Right kidney (tissue), 1 donor: ENCODE measurements at regions not wholly inside any gene's neighbourhood (a gene's known extent, or its start where the extent isn't known, plus 50 kb on each side); places are given as distances from the start of the nearest gene placed in this dataset.

Experiments
- DNase-seq: peaks from one replicate; pipeline ENCODE4 v3.0.0-alpha.2; 2016

DNA sequence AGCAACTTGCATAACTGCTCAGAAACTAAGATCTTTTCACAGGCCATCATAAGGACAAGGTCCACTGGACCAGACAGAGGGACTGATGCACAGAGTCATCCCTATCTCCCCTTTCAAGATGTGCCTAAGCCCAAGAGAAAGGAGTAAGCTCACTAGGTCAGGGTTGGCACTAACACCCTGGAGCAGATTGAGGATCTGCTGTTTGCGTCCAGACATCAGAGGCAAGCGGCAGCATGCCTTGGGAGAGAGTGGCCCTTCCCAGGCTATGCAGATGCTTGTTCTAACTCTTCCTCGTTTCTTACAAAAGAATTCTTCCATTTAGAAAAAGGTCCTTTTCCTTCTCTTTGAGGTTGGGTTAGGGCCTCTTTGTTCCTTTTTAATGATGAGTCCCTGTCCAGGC lies 187.2 kb downstream of the KCNA5 start:
- no peak for DNase-seq

DNA sequence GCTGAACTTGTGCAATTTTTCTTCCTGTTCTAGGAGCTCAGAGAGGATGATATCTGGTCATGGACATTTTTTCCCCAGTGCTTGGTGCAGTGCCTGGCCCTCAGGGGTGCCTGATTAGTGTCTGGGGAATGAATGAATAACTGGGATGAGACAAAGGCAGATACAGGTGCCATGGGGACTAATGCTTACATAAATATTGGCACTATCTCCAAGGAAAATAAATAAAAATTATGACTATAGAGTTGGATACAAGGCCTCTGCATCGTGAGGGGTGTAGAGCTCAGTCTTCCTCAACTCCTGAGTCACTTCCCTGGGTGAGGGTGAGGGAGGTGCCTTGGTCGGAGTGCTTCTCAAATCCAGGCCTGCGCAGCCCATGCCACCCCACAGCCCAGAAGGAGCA lies 188.6 kb downstream of the KCNA5 start:
- no peak for DNase-seq

DNA sequence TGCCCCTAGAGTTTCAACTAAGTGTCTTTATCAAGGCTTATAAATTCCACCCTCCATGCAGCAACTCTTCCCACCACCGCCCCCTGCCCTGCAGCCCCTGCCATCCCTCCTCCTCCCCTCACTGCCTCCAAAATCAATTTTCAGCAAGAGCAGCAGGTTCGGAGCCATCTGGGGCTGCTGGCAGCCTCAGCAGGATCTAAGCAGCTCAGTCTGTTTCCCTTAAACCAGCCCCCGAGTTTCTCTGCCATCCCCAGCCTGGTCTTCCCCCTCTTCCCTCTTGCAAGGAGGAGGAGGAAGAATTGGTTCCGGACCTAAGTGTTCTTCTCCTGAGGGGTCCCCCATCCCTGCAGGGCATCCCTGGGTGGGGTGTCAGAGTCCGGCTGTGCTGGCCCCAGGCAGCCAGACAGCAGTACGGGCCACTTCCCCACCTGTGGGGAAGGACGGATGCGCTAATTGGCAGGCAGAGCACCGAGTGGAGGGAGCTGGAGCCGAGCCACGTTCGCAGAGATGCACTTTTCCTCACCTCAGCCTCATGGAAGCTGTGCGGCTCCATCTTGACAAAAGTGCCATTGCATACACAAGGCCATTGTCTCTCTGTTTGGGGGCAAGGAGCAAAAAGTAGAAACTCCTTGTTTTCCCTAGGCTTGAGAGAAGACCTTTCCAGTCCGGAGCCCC lies 189.3 kb downstream of the KCNA5 start:
- DNase-seq = no peak

DNA sequence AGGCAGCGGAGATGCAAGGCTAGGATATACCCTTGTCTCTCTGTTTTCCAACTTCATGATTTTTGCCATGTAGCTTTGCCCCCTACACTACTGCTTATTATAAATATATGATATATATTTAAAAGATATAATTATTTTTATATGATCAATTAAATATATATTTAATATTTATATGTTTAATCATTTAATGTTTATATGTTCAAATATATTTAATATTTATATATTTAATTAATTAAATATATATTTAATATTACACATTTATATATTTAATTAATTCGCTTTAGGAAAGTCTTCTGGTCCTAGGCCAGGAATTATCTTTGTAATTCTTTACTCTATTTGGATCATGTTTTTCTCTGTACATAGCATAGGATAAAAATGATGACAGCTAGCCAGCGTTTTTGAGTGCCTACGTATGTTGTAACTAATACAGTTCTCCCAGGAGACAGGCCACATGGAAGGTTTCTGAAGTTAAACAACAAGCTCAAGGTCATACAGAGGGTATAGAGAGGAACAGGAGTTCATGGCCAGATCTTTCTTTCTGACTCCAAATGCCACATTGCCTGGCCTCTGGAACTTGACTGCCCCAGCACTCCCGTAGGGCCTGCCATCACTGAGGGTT lies 192.5 kb downstream of the KCNA5 start:
- no peak for DNase-seq

DNA sequence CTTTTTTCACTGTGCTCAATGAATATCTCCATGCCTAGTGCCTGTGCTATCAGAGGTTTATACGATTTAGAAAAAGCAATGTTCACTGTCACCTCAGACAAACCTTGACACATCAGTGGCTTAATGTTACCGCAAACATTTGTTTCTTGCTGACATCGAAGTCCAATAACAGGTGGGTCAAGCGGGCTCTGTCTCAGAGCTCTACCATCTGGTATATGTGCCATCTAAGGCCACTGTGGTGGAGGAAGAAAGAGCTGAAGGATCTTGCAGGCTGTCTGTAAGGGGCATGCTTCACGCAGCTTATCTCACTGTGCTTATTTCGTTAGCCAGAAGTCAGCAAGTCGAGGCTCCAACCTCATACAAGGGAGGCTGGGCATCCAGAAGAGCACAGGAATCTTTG lies 189.5 kb upstream of the NTF3 start:
- DNase-seq = no peak

DNA sequence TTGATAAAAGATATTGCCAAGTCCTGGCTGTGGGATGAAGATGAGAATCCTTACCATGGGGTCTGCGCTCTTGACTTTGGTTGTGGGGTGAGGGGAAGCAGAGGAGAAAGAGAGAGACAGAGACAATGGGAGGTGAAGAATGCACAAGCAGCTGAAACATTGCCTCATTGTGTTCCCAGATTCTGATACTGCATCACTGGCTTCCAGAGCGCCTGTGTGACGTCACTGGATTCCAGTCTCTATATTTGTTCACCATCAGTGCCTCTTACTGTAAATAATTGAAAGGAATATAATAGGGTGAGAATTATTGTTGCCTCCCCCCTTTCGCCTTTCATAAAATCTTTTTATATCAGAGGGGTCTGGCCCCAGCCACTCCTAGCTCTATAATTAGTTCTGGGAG lies 188.9 kb upstream of the NTF3 start:
- DNase-seq = no peak

DNA sequence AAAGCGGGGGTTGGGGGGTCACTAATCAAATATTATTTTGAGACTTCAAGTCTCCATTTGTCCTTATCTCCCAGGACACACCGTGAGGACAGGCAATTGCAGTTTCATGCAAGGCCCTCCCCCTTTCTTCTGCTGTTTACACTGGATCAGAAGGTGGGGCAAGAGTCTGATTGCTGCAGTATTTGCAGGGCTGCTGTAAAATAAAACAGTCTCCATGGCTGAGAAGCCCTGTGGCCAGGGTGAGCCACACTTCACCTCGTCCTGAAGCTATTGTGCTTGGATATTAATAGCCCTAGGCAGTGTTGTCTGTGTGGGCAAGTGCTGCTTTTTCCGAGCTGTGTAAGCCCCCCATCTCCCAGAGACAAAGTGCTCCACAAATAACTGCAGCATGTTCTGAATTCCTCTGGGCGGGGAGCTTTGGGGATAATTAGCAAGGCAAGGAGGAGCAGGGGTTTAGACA lies 187.4 kb upstream of the NTF3 start:
- no peak for DNase-seq

DNA sequence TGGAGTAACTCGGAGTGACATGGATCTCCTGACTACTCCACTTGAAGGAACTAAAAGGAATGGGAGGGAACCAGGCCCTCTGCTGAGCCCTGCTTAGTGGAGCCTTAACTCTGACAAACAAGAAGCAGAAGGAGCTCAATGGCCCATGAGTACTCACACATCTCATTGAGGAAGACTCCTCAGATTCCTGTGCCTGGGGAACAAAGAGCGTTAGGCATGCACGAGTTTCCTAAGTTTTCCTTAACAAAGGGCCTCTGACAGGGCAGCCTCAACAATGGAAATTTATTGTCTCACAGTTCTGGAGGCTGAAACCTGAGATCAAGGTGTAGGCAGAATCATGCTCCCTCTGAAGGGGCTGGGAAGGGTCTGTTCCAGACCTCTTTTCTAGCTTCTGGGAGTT lies 185.7 kb upstream of the NTF3 start:
- no peak for DNase-seq

DNA sequence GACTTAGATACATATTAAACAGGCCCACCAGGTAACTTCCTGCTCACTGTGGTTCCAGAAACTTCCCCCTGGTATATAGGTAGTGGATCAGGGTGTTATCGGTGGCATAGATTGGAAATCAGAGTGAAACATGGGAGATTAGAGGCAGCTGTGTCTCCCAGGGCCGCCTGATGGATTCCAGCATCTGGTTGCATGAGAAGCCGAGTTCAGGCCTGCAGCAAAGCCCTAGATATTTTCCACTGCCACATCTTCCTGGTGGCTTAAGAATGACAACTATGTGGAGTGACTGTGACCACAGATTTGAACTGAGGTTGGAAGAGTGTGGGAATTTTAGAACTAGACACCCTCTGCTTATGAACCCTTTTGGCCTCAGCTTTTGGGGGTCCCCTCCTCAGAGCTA lies 184.8 kb upstream of the NTF3 start:
- no peak for DNase-seq

DNA sequence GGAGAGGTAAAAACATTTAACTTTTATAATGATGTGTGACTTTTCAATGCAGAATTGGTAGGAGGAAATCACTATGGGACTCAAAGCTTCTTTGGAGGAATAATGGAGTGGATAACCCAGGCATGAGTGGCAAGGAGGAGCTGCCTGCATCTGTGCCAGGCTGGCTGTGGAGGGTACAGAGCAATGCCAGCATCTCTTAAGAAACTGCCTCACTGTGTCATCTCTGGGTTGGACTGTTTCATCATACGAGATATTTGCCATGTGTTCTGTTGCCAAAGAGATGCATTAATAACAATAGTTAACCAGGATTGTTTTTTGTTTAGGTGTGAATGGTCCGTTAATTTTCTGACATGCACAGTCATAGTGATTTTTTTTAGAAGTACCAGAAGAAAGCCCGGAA lies 183.7 kb upstream of the NTF3 start:
- DNase-seq = no peak

DNA sequence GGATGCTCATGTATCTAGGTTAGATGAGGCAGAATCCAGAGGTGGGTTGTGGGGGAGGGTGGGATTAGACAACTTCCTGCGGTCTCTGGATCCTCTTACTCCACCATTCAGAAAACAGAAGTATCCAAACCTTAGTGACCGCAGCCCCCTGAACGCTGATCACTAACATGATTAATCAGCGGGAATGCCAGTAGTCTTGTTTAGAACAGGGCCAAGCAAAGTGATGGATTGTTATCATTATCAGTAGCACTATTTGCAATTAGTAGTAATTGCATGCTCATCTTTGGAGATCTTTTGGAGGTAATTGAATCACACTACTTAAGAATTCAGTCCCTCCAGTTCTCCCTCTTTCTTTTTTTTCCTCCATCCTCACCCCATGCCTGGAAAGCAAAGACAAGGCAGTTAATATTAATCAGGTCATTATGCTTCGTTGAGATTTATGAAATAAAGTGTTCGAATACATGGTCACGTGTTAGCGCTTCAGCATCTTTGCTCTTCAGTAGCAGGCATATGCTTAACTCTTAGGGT lies 182.8 kb upstream of the NTF3 start:
- DNase-seq = no peak

DNA sequence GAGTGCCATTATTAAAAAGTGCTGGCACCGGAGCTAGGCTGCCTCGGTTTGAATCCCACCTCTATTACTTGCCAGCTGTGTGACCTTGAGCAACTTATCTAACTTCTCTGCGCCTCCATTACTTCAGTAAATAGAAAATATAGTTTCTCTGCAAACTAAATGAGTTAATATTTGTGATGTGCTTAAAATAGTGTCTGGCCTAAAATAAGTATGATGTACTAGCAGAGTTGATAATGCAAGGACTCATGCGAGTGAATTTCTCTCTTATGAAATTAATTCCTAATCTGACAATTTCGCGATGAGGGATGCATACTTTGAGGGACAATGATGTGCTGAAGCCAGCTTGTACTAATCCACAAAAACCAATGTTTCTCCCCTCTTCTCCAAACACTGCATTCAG lies 180.8 kb upstream of the NTF3 start:
- DNase-seq = no peak

DNA sequence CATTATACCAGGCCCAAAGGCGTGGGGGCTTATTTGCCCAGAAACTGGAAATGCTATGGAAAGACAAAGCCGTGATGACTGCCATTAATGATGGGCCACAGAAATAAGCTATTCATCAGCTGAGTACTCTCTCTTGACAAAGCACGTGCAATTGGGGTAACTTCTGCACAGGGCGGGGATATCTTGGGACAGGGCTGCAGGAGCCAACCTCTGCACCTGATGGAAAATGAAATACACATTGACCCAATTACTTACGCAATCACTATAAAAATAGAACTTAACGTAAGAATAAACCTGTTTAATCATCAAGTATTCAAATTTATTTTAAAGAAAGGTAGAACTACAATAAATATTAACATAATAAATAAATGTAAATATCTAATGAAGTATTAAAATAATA lies 180.1 kb upstream of the NTF3 start:
- DNase-seq = no peak

DNA sequence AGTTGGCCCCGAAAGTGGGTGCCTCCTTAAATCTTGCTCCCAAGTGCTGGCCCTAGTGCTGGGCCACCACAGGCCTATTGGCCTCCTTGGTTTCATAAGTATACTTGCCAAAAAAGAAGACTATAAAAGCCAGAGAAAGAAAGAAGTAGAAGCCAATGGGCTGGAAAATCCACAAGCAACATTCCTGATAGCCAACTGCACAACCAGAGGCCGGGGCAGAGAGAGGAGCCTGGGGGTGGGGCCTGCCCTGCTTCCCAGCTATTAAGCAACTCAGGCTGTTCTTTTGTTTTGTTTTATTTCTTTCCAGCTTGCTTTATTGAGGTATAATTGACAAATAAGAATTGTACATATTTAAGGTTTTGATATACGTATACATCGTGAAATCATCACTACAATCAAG lies 177.2 kb upstream of the NTF3 start:
- DNase-seq = no peak

DNA sequence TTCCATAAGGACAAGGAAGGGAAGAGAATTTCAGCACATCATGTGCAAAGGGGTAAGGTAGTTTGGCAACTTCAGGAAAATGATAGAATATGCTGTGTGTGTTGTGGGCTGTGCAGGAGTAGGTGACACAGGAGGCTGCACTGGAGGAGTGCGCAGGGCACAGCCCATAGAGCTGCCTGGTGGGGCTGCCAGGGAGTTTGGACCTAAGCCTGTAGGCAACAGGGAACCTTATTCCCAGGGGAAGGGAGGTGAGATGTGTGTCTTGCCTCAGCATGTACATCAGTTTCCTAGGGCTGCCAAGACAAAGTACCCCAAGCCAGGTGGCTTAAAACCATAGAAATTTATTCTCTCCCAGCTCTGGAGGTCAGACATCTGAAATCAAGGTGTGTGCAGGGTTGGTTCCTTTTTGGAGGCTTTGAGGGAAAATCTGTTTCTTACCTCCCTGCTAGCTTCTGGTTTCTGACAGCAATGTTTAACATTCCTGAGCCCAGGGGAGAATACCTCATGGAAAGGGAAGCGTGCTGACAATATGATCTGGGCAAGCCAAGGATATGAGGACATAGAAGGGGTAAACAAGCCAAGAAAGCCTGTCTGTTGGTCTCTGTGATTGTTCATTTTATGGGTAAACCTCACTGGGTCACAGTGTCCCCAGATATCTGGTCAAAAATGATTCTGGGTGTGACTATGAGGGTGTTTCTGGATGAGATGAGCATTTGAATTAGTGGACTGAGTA lies 174.0 kb upstream of the NTF3 start:
- no peak for DNase-seq

DNA sequence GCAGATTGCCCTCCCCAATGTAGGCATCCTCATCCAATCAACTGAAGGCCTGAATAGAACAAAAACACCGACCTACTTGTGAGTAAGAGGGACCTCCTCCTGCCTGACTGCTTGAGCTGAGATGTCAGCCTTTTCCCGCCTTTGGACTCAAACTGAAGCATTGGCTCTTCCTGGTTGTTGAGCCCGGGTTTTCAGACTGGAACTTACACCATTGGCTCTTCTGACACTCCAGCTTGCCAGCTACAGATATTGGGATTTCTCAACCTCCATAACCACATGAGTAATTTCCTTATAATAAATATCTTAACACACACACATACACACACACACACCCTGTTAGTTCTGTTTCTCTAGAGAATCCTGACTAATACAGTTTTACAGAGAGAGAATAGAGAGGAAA lies 173.4 kb upstream of the NTF3 start:
- no peak for DNase-seq

DNA sequence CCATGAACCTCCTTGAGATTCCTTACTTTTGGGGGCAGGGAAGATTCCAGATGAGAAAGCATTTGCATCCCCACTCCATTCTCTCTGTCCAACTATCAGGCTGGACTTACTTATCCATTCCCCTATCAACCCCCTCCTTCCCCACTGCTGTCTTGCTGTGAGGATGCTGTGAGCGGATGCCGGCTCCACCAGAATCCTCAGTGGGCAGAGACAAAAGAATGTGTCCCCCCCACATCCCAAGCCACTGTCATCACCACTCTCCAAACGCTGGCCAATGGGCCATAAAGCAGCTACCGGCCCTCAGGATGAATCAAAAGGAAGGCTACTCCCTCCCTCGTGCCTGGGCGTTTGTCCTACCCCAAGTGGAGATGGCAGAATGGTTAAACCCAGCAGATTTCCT lies 173.0 kb upstream of the NTF3 start:
- no peak for DNase-seq

DNA sequence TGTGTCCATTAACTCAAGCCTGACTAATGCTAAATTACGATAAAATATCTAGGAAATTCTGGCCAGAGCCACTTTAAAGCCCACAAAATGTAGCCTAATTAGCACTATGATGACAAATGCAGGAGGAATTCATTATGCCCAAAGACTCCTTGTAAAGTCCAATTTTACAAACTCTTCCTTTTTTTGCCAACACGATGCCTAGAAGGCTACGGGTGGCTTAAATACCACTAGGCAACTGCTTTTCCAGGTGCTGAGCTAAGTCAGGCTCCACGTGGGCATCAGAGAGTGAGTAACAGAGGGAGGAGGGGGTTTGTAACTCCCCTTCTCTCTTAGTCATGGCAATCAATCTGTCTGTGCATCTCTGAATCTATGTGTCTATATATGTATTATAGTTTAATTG lies 172.4 kb upstream of the NTF3 start:
- DNase-seq = no peak

DNA sequence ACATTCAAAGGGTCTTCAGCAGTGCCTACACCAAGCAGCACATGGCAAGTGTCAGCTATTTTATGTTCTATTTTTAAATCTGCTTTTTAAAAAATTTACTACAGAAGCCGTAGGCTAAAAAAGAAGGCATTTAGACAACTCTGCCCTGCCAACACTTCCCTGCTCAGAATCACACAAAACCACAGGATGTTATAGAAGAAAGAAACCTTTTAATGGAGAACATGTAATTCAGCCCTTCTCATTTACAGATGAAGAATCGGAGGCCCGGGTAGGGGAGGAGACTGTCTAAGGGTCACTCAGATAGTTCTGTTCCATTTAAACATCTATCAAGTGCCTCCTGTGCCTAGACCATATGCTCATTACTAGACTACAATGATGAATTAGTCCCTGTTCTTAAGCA lies 171.8 kb upstream of the NTF3 start:
- no peak for DNase-seq

DNA sequence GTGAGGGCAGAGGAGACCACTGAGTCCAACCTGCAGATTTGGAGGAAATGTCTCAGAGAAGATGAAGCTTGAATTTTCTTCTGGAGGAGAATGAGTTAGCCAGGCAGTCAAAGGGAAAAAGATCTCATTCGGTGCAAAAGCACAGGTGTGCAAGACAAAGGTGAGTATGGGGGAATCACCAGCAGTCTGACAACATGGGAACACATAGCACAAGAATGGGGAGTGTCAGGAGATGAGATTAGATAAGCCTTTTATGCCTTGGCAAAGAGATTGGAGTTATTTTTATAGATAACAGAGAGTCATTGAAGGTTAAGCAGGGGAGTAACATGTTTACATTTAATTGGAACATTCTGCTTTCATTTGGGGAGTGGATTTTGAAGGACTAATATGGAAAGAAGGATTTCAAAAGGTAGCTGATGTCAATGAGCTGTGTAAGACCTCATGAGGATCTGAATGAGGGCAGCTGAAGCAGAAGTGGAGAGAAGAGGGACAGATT lies 171.3 kb upstream of the NTF3 start:
- DNase-seq = no peak

DNA sequence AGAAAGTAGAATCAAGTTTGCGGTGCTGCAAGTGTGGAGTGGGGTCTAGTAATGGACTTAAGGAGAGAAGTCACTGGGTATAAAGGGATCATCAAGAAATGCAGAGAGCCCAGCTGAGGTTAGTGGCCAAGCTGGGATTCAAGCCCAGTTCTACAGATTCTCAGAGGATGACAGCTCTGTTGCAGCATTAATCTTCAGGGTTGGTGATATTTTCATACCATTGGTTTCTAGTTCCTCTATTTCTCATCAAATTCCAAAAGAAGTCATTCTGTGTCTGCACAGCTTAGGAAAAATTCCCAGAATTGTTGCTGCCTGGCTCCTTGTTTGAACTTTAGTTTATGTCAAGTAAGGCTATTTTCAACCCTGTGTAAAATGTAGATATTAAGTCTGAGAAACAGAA lies 169.5 kb upstream of the NTF3 start:
- DNase-seq = no peak

DNA sequence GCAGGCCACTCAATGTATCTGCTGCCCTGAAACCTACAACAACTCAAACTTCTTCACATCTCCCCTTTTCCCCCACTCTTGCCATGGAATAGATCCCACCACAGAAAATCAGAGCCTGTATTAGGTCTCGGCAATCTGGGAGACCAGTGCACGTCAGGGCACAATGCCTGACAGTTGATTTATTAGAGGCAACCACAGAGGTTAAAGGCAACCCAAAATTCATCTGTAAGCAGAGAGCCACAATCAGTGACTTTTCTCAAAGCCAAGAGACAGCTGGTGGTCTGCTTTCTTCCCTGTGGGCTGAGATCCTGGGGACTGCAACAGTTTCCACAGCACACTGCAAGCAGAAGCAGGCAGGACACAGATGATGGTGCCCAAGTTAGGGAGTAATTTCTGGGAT lies 169.0 kb upstream of the NTF3 start:
- DNase-seq = no peak

DNA sequence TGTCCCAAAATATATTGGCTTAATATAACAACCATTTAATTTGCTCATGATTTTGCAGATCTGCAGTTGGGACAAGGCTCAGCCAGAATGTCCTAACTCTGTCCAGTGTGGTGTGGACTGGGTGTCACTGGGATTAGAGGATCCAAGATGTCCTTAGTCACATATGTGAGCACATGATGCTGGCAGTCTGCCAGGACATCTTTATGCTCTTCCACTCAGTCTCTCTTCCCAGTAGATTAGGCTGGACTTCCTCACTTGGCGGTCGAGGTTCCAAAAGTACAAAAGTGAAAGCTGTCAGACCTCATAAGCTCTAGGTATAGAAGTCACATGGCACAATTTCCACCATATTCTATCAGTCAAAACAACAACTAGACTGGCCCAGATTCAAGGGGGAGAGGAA lies 167.9 kb upstream of the NTF3 start:
- no peak for DNase-seq
